AG04450 (cell line): ENCODE measurements at regions not wholly inside any gene's neighbourhood (a gene's known extent, or its start where the extent isn't known, plus 50 kb on each side); places are given as distances from the start of the nearest gene placed in this dataset.
A peak's percentile ranks its signal among the peaks of the same experiment; 100 is the strongest.

Experiments used
- CTCF ChIA-PET: fragments of 300-600, 350-600 bp; formaldehyde crosslinking; extraction: SDS; loops from one replicate; lab custom pipeline; 2022; ENCODE audit warnings: antibody characterized with exemption, inconsistent platforms; lab: Charles Lee
- POLR2A ChIA-PET: fragments of 350-600 bp; formaldehyde crosslinking; extraction: SDS; loops from one replicate; lab custom pipeline; 2021; ENCODE audit warnings: antibody characterized with exemption, inconsistent platforms; lab: Yijun Ruan, JAX
- DNase-seq: peaks from one replicate; pipeline ENCODE4 v3.0.0-alpha.2; 2011; ENCODE audit warnings: low read depth, low spot score
- H3K27ac ChIP-seq: one replicate; pipeline ENCODE4 v1.5.1; 2012; ENCODE audit warnings: low read depth, low read length, control low read depth
- H3K27me3 ChIP-seq: one replicate; pipeline ENCODE4 v1.6.0; 2012; ENCODE audit warnings: low read length; ENCODE audit not compliant: control insufficient read depth, insufficient read depth
- H3K4me3 ChIP-seq: 2 replicates; pipeline ENCODE4 v1.5.1; 2011; ENCODE audit warnings: mild to moderate bottlenecking, low read depth, low read length, control low read depth
- H3K9me3 ChIP-seq: 2 replicates; pipeline ENCODE4 v1.5.1; 2012; ENCODE audit warnings: low read length; ENCODE audit not compliant: control insufficient read depth, insufficient read depth
- CTCF ChIP-seq: IDR thresholded peaks from 2 replicates; pipeline ENCODE4 v1.5.1; 2011; ENCODE audit warnings: low read depth, low read length, control low read depth, inconsistent platforms

DNA sequence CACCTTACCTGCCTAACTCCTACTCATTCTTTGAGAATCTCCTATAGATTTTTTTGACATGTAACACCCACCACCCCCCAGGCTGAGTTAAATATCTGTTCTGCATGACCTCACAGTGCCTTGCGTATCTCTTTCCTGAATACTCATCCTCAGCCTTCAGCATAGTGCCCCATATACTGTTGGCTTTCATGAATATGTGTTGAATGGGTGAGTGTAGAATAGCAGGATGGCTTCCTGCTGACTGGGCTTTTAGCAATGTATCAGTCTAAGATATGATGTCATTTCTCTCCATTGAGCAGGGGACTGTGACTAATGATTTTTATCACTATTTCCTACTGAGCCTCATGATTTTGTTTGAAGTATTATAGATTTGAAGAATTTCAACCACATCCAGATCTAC, 361.6 kb upstream of the MARCKS start:
- no peaks in the 10 kb centered on the region for H3K27me3 ChIP-seq
- no peak overlapping the region for H3K4me3 ChIP-seq
- TF ChIP-seq CTCF = no peak
- no peak overlapping the region for H3K27ac ChIP-seq
- no peaks in the 10 kb centered on the region for H3K9me3 ChIP-seq
- CTCF ChIA-PET = no interaction called here
- DNase-seq = peak; percentile 20
- POLR2A ChIA-PET = no interaction called here

- DNase-seq = no peak
- no peak overlapping the region for H3K27ac ChIP-seq
- no peaks in the 10 kb centered on the region for H3K9me3 ChIP-seq
- CTCF ChIA-PET = no interaction called here
- H3K4me3 ChIP-seq = no peak overlapping the region
- no peak for TF ChIP-seq CTCF
- POLR2A ChIA-PET = no interaction called here
- no peaks in the 10 kb centered on the region for H3K27me3 ChIP-seq
Observed at GRCh38 chr6:113496166-113496565, 361.0 kb upstream of the MARCKS start.

GRCh38 chr6:113500221-113500620, 356.9 kb upstream of the MARCKS start:
- ChIA-PET CTCF (no interaction called here), POLR2A (no interaction called here)
- Histone ChIP-seq H3K4me3 (no peak overlapping the region), H3K9me3 (no peaks in the 10 kb centered on the region), H3K27me3 (no peaks in the 10 kb centered on the region), H3K27ac (no peak overlapping the region)
- no peak for DNase-seq
- TF ChIP-seq CTCF = no peak

- H3K27me3 ChIP-seq = no peaks in the 10 kb centered on the region
- DNase-seq = no peak
- no peak overlapping the region for H3K27ac ChIP-seq
- POLR2A ChIA-PET = no interaction called here
- H3K4me3 ChIP-seq = no peak overlapping the region
- H3K9me3 ChIP-seq = no peaks in the 10 kb centered on the region
- CTCF ChIA-PET = no interaction called here
- TF ChIP-seq CTCF = no peak
Observed at GRCh38 chr6:113505084-113505699, 352.0 kb upstream of the MARCKS start.

DNA sequence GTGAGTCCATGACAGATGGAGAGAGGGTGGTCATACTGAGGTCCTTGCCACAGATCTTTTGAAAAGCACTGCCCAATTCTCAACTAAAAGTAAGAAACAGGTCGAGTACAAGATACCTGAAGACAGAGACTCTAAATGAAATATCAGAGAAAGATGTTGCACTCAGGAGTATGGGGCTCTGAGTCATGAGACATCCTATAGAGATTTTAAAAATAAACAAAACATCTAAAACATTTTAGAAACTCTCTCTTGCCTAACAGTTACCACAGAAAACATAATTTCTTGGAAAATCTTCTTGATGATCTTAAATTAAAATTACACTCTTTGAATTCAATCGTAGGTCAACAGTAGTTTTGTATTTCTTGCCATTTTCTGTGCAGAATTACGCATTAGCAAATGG, 348.9 kb upstream of the MARCKS start:
- Histone ChIP-seq H3K4me3 (no peak overlapping the region), H3K27ac (no peak overlapping the region), H3K27me3 (no peaks in the 10 kb centered on the region), H3K9me3 (no peaks in the 10 kb centered on the region)
- no peak for DNase-seq
- ChIA-PET CTCF (no interaction called here), POLR2A (no interaction called here)
- TF ChIP-seq CTCF = no peak
